GM13977 (cell line): ENCODE measurements at regions not wholly inside any gene's neighbourhood (a gene's known extent, or its start where the extent isn't known, plus 50 kb on each side); places are given as distances from the start of the nearest gene placed in this dataset.

Source experiments
- DNase-seq: peaks from one replicate; pipeline ENCODE4 v3.0.0; 2012; ENCODE audit warnings: low spot score
- in situ Hi-C: fragments of 300-500 bp; cut with MboI; formaldehyde crosslinking; loops from one replicate; pipeline ENCODE4 v1.12.0; 2022; ENCODE audit warnings: low sequenced_read_pairs, low pct_unique_long_range_greater_than_20kb, mixed read lengths, inconsistent platforms; ENCODE audit not compliant: unreplicated experiment
- TF ChIP-seq, protein P1 (sequence below): IDR thresholded peaks from 2 replicates; pipeline ENCODE4 v1.5.1; 2012; ENCODE audit warnings: mild to moderate bottlenecking, control low read depth; ENCODE audit not compliant: insufficient read depth; ENCODE audit errors: extremely low read depth, missing control alignments

DNA sequence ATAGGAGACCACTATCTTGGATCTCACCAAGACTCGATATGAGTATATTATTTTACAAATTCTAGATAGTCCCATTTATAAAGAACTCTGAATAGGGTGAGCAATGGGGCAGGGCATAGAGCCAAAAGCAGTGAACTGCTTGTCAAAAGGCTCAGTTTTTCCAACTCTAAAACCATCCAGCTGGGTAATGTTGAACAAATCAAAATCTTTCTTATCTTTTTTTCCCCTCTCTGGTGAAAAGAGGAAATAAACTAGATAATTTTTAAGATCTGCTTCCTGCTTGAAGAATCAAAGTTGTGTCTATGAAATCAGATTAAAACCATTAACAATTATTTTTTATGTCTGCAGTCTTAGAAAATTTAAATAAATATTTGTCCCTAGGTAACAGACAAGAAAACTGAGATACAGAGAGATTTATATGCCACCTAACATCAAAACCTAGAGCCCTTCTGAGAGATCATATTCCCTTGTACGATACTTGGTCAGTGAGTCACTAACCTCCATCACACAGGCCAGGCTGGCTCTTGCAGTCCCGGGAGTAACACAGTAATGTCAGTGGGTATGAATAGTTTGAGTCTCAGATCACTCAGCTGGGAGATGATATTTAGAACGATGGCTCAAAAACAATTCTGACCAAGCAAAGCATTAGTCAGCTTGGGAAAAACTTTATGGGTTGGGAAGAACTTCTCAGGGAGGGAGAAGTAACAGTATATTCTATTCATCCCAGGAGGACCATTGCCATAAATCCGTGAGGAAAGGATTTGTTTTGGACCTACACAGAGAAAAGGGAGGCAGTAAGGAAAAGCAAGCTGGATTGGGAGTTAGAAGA is 178.8 kb downstream of the REEP3 start:
- DNase-seq = no peak
- TF ChIP-seq, protein P1, sequence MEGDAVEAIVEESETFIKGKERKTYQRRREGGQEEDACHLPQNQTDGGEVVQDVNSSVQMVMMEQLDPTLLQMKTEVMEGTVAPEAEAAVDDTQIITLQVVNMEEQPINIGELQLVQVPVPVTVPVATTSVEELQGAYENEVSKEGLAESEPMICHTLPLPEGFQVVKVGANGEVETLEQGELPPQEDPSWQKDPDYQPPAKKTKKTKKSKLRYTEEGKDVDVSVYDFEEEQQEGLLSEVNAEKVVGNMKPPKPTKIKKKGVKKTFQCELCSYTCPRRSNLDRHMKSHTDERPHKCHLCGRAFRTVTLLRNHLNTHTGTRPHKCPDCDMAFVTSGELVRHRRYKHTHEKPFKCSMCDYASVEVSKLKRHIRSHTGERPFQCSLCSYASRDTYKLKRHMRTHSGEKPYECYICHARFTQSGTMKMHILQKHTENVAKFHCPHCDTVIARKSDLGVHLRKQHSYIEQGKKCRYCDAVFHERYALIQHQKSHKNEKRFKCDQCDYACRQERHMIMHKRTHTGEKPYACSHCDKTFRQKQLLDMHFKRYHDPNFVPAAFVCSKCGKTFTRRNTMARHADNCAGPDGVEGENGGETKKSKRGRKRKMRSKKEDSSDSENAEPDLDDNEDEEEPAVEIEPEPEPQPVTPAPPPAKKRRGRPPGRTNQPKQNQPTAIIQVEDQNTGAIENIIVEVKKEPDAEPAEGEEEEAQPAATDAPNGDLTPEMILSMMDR = no peak
- in situ Hi-C loops = no loop called here

DNA sequence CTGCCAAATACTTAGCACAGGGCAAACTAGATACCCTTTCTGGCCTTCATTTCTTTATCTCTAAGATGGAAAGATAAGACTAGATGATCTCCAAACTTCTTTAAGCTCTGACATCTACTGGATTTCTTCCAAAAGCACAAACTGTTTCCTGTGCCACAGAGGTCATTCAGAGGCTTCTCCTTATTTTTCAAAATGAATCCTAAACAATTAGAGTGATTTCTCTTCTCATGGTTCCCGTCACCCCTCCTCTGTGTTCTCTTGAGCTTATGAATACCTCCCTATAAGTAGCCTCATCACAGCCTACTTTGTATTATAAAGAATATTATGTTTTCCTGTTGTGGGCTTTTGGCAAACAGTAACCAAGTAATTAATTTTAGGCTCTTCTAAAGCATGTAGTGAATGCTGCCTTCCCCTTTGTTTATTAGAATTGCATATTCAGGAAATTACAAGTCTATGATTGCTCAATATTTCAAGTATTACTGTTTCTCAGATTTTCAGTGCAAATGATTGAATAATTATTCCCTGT is 179.5 kb downstream of the REEP3 start:
- DNase-seq = no peak
- in situ Hi-C loops = no loop called here
- TF ChIP-seq, protein P1 = no peak

DNA sequence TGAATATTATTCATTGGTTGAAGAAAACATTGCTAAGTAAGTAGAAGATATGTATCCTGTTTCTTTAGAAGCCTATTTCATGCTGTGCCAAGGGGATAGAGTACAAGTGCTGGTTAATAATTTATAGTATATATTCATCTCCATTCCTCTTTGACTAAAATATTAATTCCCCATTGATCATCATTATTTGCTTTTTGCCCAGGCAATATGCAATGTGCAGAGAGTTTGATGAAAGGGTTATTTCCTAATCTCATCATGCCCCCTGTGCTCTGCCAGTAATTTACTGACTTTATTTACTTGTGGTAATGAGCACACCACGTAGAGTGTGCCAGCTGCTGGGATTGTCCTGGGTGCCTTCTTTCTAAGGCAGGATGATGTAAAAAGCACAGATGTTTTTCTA is 180.9 kb downstream of the REEP3 start:
- DNase-seq = no peak
- in situ Hi-C loops = no loop called here
- TF ChIP-seq, protein P1 = no peak

GRCh38 chr10:63703113-63703670 is 182.0 kb downstream of the REEP3 start:
- TF ChIP-seq, protein P1 = no peak
- no peak for DNase-seq
- in situ Hi-C loops = no loop called here

GRCh38 chr10:63703740-63704345 is 182.6 kb downstream of the REEP3 start:
- TF ChIP-seq, protein P1 = no peak
- in situ Hi-C loops = no loop called here
- no peak for DNase-seq

- in situ Hi-C loops = no loop called here
- DNase-seq = peak; percentile 63
- TF ChIP-seq, protein P1 = no peak
Observed at GRCh38 chr10:63707254-63707910, 186.2 kb downstream of the REEP3 start.
